ENCODE measurements at regions not wholly inside any gene's neighbourhood (a gene's known extent, or its start where the extent isn't known, plus 50 kb on each side); places are given as distances from the start of the nearest gene placed in this dataset.
"Not testable (repeated sequence)": the region's sequence is repeated elsewhere in the genome, so short reads cannot be mapped to it uniquely, and the experiment has no call there.

GRCh38 chr7:110484356-110484755 lies 606.6 kb upstream of the LRRN3 start:
- DNase-seq (ENCODE audit: low read depth) = no peak

- DNase-seq (ENCODE audit: low read depth) = no peak
Observed at GRCh38 chr7:110486549-110486948, 604.4 kb upstream of the LRRN3 start.

- peak; percentile 8 for DNase-seq (ENCODE audit: low read depth)
Observed at GRCh38 chr7:110502888-110503465, 588.0 kb upstream of the LRRN3 start.

- DNase-seq (ENCODE audit: low read depth) = no peak
Observed at GRCh38 chr7:110507369-110507768, 583.6 kb upstream of the LRRN3 start.

GRCh38 chr7:110507832-110508231 lies 583.1 kb upstream of the LRRN3 start:
- no peak for DNase-seq (ENCODE audit: low read depth)

GRCh38 chr7:110514975-110515551 lies 575.9 kb upstream of the LRRN3 start:
- DNase-seq (ENCODE audit: low read depth) = not testable (repeated sequence)

- no peak for DNase-seq (ENCODE audit: low read depth)
Observed at GRCh38 chr7:110519851-110520250, 571.1 kb upstream of the LRRN3 start.

GRCh38 chr7:110521357-110521911 lies 569.5 kb upstream of the LRRN3 start:
- no peak for DNase-seq (ENCODE audit: low read depth)

- DNase-seq (ENCODE audit: low read depth) = no peak
Observed at GRCh38 chr7:110522061-110522760, 568.7 kb upstream of the LRRN3 start.

- no peak for DNase-seq (ENCODE audit: low read depth)
Observed at GRCh38 chr7:110522761-110523200, 568.1 kb upstream of the LRRN3 start.

GRCh38 chr7:110529175-110529574 lies 561.8 kb upstream of the LRRN3 start:
- no peak for DNase-seq (ENCODE audit: low read depth)

- DNase-seq (ENCODE audit: low read depth) = no peak
Observed at GRCh38 chr7:110531186-110531585, 559.7 kb upstream of the LRRN3 start.

- DNase-seq (ENCODE audit: low read depth) = no peak
Observed at GRCh38 chr7:110534241-110534931, 556.5 kb upstream of the LRRN3 start.

- DNase-seq (ENCODE audit: low read depth) = no peak
Observed at GRCh38 chr7:110539216-110539615, 551.7 kb upstream of the LRRN3 start.

- DNase-seq (ENCODE audit: low read depth) = peak; percentile 11
Observed at GRCh38 chr7:110541962-110542361, 549.0 kb upstream of the LRRN3 start.

- DNase-seq (ENCODE audit: low read depth) = no peak
Observed at GRCh38 chr7:110544194-110544593, 546.7 kb upstream of the LRRN3 start.

- DNase-seq (ENCODE audit: low read depth) = no peak
Observed at GRCh38 chr7:110548372-110548771, 542.6 kb upstream of the LRRN3 start.

GRCh38 chr7:110557136-110557535 lies 533.8 kb upstream of the LRRN3 start:
- DNase-seq (ENCODE audit: low read depth) = no peak

GRCh38 chr7:110563286-110563685 lies 527.6 kb upstream of the LRRN3 start:
- not testable (repeated sequence) for DNase-seq (ENCODE audit: low read depth)

GRCh38 chr7:110564246-110564645 lies 526.7 kb upstream of the LRRN3 start:
- no peak for DNase-seq (ENCODE audit: low read depth)

GRCh38 chr7:110568388-110568787 lies 522.5 kb upstream of the LRRN3 start:
- no peak for DNase-seq (ENCODE audit: low read depth)

- no peak for DNase-seq (ENCODE audit: low read depth)
Observed at GRCh38 chr7:110568932-110569331, 522.0 kb upstream of the LRRN3 start.
